ENCODE measurements at regions not wholly inside any gene's neighbourhood (a gene's known extent, or its start where the extent isn't known, plus 50 kb on each side); places are given as distances from the start of the nearest gene placed in this dataset.

GRCh38 chr4:43898836-43899235, 549.8 kb downstream of the KCTD8 start:
- Histone ChIP-seq H3K4me3 (no peak overlapping the region), H3K4me1 (no peaks in the 10 kb centered on the region), H3K9me3 (no peaks in the 10 kb centered on the region), H3K27ac (no peak overlapping the region), H3K36me3 (ENCODE audit: insufficient read depth in 1 of 2, low read depth in 1 of 2) (no peaks in the 10 kb centered on the region), H3K27me3 (ENCODE audit: insufficient read depth in 3 of 3, low read length in 2 of 3) (no peaks in the 10 kb centered on the region)
- intact Hi-C loops (cut with DNase I) = no loop called here
- TF ChIP-seq, protein P1, sequence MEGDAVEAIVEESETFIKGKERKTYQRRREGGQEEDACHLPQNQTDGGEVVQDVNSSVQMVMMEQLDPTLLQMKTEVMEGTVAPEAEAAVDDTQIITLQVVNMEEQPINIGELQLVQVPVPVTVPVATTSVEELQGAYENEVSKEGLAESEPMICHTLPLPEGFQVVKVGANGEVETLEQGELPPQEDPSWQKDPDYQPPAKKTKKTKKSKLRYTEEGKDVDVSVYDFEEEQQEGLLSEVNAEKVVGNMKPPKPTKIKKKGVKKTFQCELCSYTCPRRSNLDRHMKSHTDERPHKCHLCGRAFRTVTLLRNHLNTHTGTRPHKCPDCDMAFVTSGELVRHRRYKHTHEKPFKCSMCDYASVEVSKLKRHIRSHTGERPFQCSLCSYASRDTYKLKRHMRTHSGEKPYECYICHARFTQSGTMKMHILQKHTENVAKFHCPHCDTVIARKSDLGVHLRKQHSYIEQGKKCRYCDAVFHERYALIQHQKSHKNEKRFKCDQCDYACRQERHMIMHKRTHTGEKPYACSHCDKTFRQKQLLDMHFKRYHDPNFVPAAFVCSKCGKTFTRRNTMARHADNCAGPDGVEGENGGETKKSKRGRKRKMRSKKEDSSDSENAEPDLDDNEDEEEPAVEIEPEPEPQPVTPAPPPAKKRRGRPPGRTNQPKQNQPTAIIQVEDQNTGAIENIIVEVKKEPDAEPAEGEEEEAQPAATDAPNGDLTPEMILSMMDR (IDR thresholded peaks at IDR 0.05) = no peak
- 88 to 92% (median 91%) methylated on average over 15 of the region's 15 CpGs for WGBS, 3 donors
- DNase-seq (no peak), ATAC-seq (no peak)

DNA sequence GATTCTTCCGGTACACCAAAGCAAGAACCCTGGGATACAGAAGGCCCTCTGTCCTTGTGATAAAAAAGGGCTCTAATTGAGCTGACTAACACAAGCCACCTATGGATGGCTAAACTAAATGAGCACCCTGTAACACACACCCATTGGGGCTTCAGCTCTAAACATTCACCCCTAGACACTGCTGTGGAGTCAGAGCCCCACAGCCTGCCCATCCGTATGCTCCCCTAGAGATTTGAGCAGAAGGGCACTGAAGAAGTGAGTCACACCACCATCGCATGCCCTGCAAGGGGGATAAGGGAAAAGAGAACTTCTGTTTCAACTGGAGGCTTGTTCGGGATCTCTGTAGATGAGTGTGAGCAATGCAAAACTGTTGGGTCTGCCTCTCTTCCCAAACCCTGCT, 545.2 kb downstream of the KCTD8 start:
- intact Hi-C loops (cut with DNase I) = no loop called here
- no peak overlapping the region for H3K27ac ChIP-seq
- H3K4me3 ChIP-seq = no peak overlapping the region
- TF ChIP-seq, protein P1 (IDR thresholded peaks at IDR 0.05) = no peak
- no peaks in the 10 kb centered on the region for H3K9me3 ChIP-seq
- ATAC-seq (no peak), DNase-seq (no peak)
- 88 to 95% (median 91%) methylated on average over 4 of the region's 4 CpGs for WGBS, 3 donors
- peaks cover 0 to 2% (median 0%) of the 10 kb centered on the region in 3 donors for H3K27me3 ChIP-seq (ENCODE audit: insufficient read depth in 3 of 3, low read length in 2 of 3)
- H3K36me3 ChIP-seq (ENCODE audit: insufficient read depth in 1 of 2, low read depth in 1 of 2) = no peaks in the 10 kb centered on the region
- H3K4me1 ChIP-seq = no peaks in the 10 kb centered on the region

GRCh38 chr4:43918377-43918776, 530.2 kb downstream of the KCTD8 start:
- Histone ChIP-seq H3K9me3 (peaks cover 3% of the 10 kb centered on the region), H3K4me3 (no peak overlapping the region), H3K27me3 (ENCODE audit: insufficient read depth in 3 of 3, low read length in 2 of 3) (no peaks in the 10 kb centered on the region), H3K27ac (no peak overlapping the region), H3K4me1 (no peaks in the 10 kb centered on the region), H3K36me3 (ENCODE audit: insufficient read depth in 1 of 2, low read depth in 1 of 2) (no peaks in the 10 kb centered on the region)
- 55 to 64% (median 63%) methylated on average over 3 of the region's 3 CpGs for WGBS, 3 donors
- TF ChIP-seq, protein P1 (IDR thresholded peaks at IDR 0.05) = no peak
- intact Hi-C loops (cut with DNase I) = no loop called here
- no peak for ATAC-seq
- no peak for DNase-seq

GRCh38 chr4:43932448-43932847, 516.2 kb downstream of the KCTD8 start:
- 63 to 71% (median 69%) methylated on average over 2 of the region's 2 CpGs for whole genome bisulfite sequencing, 3 donors
- H3K27me3 ChIP-seq (ENCODE audit: insufficient read depth in 3 of 3, low read length in 2 of 3) = no peaks in the 10 kb centered on the region
- TF ChIP-seq, protein P1 (IDR thresholded peaks at IDR 0.05) = no peak
- ATAC-seq (no peak), DNase-seq (no peak)
- no peaks in the 10 kb centered on the region for H3K4me1 ChIP-seq
- intact Hi-C loops (cut with DNase I) = no loop called here
- no peak overlapping the region for H3K4me3 ChIP-seq
- H3K9me3 ChIP-seq = no peaks in the 10 kb centered on the region
- H3K36me3 ChIP-seq (ENCODE audit: insufficient read depth in 1 of 2, low read depth in 1 of 2) = no peaks in the 10 kb centered on the region
- no peak overlapping the region for H3K27ac ChIP-seq

DNA sequence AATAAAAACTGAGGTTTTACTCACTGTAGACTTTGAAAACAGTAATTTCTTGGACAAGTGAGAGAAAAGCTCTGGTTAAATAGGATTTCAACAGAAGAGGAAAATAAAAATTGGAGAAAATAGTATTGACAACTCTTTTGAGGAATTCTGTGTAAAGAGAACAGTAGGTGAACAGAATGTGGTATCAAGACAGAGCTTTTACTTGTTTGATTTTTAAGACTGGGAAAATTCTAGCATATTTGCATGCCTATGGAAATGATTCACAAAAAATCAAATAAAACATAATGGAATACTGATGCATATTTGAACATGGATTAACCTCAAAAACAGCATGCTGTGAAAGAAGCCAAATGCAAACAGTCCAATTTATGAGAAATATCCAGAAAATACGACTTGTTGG, 504.6 kb downstream of the KCTD8 start:
- WGBS, 3 donors = 35 to 61% (median 38%) methylated on average over 1 of the region's 1 CpG
- no peak for ATAC-seq
- intact Hi-C loops (cut with DNase I) = no loop called here

More for the DNA sequence above, 504.6 kb downstream of the KCTD8 start:
- TF ChIP-seq, protein P1 (IDR thresholded peaks at IDR 0.05) = no peak
- no peaks in the 10 kb centered on the region for H3K36me3 ChIP-seq (ENCODE audit: insufficient read depth in 1 of 2, low read depth in 1 of 2)
- H3K4me3 ChIP-seq = no peak overlapping the region
- H3K27me3 ChIP-seq (ENCODE audit: insufficient read depth in 3 of 3, low read length in 2 of 3) = no peaks in the 10 kb centered on the region
- no peak overlapping the region for H3K27ac ChIP-seq
- DNase-seq = no peak
- H3K4me1 ChIP-seq = no peaks in the 10 kb centered on the region
- no peaks in the 10 kb centered on the region for H3K9me3 ChIP-seq
